ENCODE measurements at regions not wholly inside any gene's neighbourhood (a gene's known extent, or its start where the extent isn't known, plus 50 kb on each side); places are given as distances from the start of the nearest gene placed in this dataset.

DNA sequence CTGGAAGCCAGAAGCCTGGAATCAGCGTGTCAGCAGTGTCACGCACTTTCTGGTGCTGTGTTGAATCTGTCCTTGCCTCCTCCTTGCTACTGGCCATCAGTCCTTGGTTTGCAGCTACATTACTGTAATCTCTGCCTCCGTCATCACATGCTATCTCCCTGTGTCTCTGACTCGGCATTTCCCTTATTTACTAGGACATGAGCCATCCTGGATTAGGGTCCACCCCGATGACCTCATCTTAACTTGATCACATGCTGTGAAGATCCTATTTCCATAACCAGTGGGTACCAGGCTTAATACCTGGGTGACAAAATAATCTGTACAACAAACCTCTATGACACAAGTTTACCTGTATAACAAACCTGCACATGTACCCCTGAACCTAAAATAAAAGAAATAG lies 518.0 kb upstream of the KLF6 start:
- TF ChIP-seq, protein P1, sequence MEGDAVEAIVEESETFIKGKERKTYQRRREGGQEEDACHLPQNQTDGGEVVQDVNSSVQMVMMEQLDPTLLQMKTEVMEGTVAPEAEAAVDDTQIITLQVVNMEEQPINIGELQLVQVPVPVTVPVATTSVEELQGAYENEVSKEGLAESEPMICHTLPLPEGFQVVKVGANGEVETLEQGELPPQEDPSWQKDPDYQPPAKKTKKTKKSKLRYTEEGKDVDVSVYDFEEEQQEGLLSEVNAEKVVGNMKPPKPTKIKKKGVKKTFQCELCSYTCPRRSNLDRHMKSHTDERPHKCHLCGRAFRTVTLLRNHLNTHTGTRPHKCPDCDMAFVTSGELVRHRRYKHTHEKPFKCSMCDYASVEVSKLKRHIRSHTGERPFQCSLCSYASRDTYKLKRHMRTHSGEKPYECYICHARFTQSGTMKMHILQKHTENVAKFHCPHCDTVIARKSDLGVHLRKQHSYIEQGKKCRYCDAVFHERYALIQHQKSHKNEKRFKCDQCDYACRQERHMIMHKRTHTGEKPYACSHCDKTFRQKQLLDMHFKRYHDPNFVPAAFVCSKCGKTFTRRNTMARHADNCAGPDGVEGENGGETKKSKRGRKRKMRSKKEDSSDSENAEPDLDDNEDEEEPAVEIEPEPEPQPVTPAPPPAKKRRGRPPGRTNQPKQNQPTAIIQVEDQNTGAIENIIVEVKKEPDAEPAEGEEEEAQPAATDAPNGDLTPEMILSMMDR (IDR thresholded peaks at IDR 0.05), result no peak
- TF ChIP-seq POLR2A (IDR thresholded peaks at IDR 0.05), result no peak

Data from thyroid gland (tissue), 4 donors.